Suprapubic skin (tissue), 3 donors: ENCODE measurements at regions not wholly inside any gene's neighbourhood (a gene's known extent, or its start where the extent isn't known, plus 50 kb on each side); places are given as distances from the start of the nearest gene placed in this dataset.

ENCODE experiments used
- CTCF ChIP-seq, 2 donors: fragments of 200-600 bp in 1 of 2; fragments of 450-650 bp in 1 of 2; sonication (generic) in 1 of 2; IDR thresholded peaks; one replicate each; pipeline ENCODE4 v1.5.1; 2016 to 2019; ENCODE audit warnings: antibody characterized with exemption in 2 of 2, mild to moderate bottlenecking in 1 of 2, moderate library complexity in 1 of 2
- POLR2AphosphoS5 ChIP-seq, 3 donors: sonication (generic); formaldehyde crosslinking; IDR thresholded peaks; one replicate each; pipeline ENCODE4 v1.6.1; 2017; ENCODE audit warnings: antibody characterized with exemption in 3 of 3

GRCh38 chr1:224492015-224492414, 57.4 kb upstream of the WDR26 start:
- no peak for TF ChIP-seq CTCF (IDR thresholded peaks at IDR 0.05)
- no peak for TF ChIP-seq POLR2AphosphoS5 (IDR thresholded peaks at IDR 0.05)
